GM19025 (cell line): ENCODE measurements at regions not wholly inside any gene's neighbourhood (a gene's known extent, or its start where the extent isn't known, plus 50 kb on each side); places are given as distances from the start of the nearest gene placed in this dataset.

Source experiments
- ATAC-seq: cut with Tn5 transposase; IDR thresholded peaks from one replicate; pipeline ENCODE4 v1.9.1; 2021; ENCODE audit warnings: mild to moderate bottlenecking, low read depth, moderate library complexity; ENCODE audit not compliant: unreplicated experiment

GRCh38 chr6:170025341-170025911, 265.5 kb downstream of the DLL1 start:
- no peak for ATAC-seq

GRCh38 chr6:170024940-170025339, 265.9 kb downstream of the DLL1 start:
- no peak for ATAC-seq

GRCh38 chr6:170023620-170024521, 267.0 kb downstream of the DLL1 start:
- no peak for ATAC-seq

GRCh38 chr6:170022827-170023619, 267.9 kb downstream of the DLL1 start:
- no peak for ATAC-seq

- no peak for ATAC-seq
Measured at GRCh38 chr6:170022291-170022722, 268.6 kb downstream of the DLL1 start.

GRCh38 chr6:170021579-170021978, 269.3 kb downstream of the DLL1 start:
- ATAC-seq = no peak

- ATAC-seq = no peak
Measured at GRCh38 chr6:170019818-170020583, 268.6 kb downstream of the ERMARD start.

- ATAC-seq = no peak
Measured at GRCh38 chr6:170018936-170019817, 267.8 kb downstream of the ERMARD start.

- no peak for ATAC-seq
Measured at GRCh38 chr6:170018422-170018935, 267.1 kb downstream of the ERMARD start.

- ATAC-seq = no peak
Measured at GRCh38 chr6:170017603-170018320, 266.3 kb downstream of the ERMARD start.

- no peak for ATAC-seq
Measured at GRCh38 chr6:170013815-170014214, 262.4 kb downstream of the ERMARD start.

GRCh38 chr6:170012037-170012330, 260.6 kb downstream of the ERMARD start:
- ATAC-seq = no peak

- ATAC-seq = no peak
Measured at GRCh38 chr6:170011204-170012036, 260.0 kb downstream of the ERMARD start.

GRCh38 chr6:170010665-170011203, 259.3 kb downstream of the ERMARD start:
- no peak for ATAC-seq

GRCh38 chr6:170008294-170008785, 256.9 kb downstream of the ERMARD start:
- ATAC-seq = no peak

- no peak for ATAC-seq
Measured at GRCh38 chr6:170007468-170008293, 256.3 kb downstream of the ERMARD start.
